Left colon (tissue), 2 donors: ENCODE measurements at regions not wholly inside any gene's neighbourhood (a gene's known extent, or its start where the extent isn't known, plus 50 kb on each side); places are given as distances from the start of the nearest gene placed in this dataset.

Experiments used
- ATAC-seq: fragments of 200-7000 bp; cut with Tn5 transposase; one replicate; pipeline ENCODE4 v1.9.1; 2020; ENCODE audit warnings: mild to moderate bottlenecking, moderate library complexity
- DNase-seq, 2 donors: peaks; one replicate each; pipeline ENCODE4 v3.0.0-alpha.2; 2020
- intact Hi-C, 2 donors: fragments of 100-400 bp; cut with DNase I in 1 of 2; cut with micrococcal nuclease in 1 of 2; formaldehyde crosslinking; loops; one replicate each; pipeline versions ENCODE4 v1.11.2 to v1.14.0; 2022; cut with DNase I, micrococcal nuclease
- donor health status: DM: no; HTN: no; CAD: no.
- donor health status: DM: yes; HTN: yes; CAD: no.

- ATAC-seq (no peak), DNase-seq (no peak)
- intact Hi-C loops: no loop called here
These were observed 377.4 kb upstream of the RUNX1 start for GRCh38 chr21:35426469-35426868.

- DNase-seq (no peak), ATAC-seq (no peak)
- intact Hi-C loops: no loop called here
These were observed 375.0 kb upstream of the RUNX1 start for GRCh38 chr21:35424122-35424521.

- intact Hi-C loops: no loop called here
- no peak for ATAC-seq
These were observed 374.6 kb upstream of the RUNX1 start for GRCh38 chr21:35423709-35424108.

GRCh38 chr21:35422011-35422410 lies 372.9 kb upstream of the RUNX1 start:
- DNase-seq (no peak), ATAC-seq (no peak)
- intact Hi-C loops: no loop called here

More at GRCh38 chr21:35423709-35424108, 374.6 kb upstream of the RUNX1 start:
- no peak for DNase-seq

GRCh38 chr21:35421221-35421620 lies 372.1 kb upstream of the RUNX1 start:
- no peak for DNase-seq
- ATAC-seq: no peak
- intact Hi-C loops: no loop called here

- DNase-seq (no peak), ATAC-seq (no peak)
- intact Hi-C loops: no loop called here
These were observed 371.6 kb upstream of the RUNX1 start for GRCh38 chr21:35420656-35421055.

- no peak for DNase-seq
- ATAC-seq: no peak
- intact Hi-C loops: no loop called here
These were observed 368.7 kb upstream of the RUNX1 start for GRCh38 chr21:35417762-35418161.

GRCh38 chr21:35416866-35417489 lies 367.9 kb upstream of the RUNX1 start:
- ATAC-seq: no peak
- intact Hi-C loops: no loop called here
- no peak for DNase-seq

GRCh38 chr21:35414507-35415139 lies 365.5 kb upstream of the RUNX1 start:
- intact Hi-C loops: no loop called here
- no peak for ATAC-seq
- no peak for DNase-seq

GRCh38 chr21:35414056-35414455 lies 365.0 kb upstream of the RUNX1 start:
- no peak for DNase-seq
- ATAC-seq: no peak
- intact Hi-C loops: no loop called here

- ATAC-seq: no peak
These were observed 363.1 kb upstream of the RUNX1 start for GRCh38 chr21:35412231-35412630.

GRCh38 chr21:35411434-35411833 lies 362.3 kb upstream of the RUNX1 start:
- intact Hi-C loops: no loop called here
- no peak for DNase-seq
- ATAC-seq: no peak

More at GRCh38 chr21:35412231-35412630, 363.1 kb upstream of the RUNX1 start:
- intact Hi-C loops: no loop called here
- DNase-seq: no peak

- DNase-seq: no peak
- intact Hi-C loops: no loop called here
- ATAC-seq: no peak
These were observed 361.6 kb upstream of the RUNX1 start for GRCh38 chr21:35410656-35411055.

- no peak for DNase-seq
- no peak for ATAC-seq
- intact Hi-C loops: no loop called here
These were observed 361.0 kb upstream of the RUNX1 start for GRCh38 chr21:35410123-35410522.

GRCh38 chr21:35408401-35408800 lies 359.3 kb upstream of the RUNX1 start:
- no peak for DNase-seq
- intact Hi-C loops: loop anchor here in 1 of 2 donors (10.0 kb wide), 1 partner anchor 664 kb away; no protein-coding TSS in a partner anchor
- no peak for ATAC-seq

- no peak for ATAC-seq
These were observed 357.5 kb upstream of the RUNX1 start for GRCh38 chr21:35406635-35407034.

GRCh38 chr21:35405981-35406380 lies 356.9 kb upstream of the RUNX1 start:
- intact Hi-C loops: loop anchor here in 1 of 2 donors (10.0 kb wide), 1 partner anchor 661 kb away; no protein-coding TSS in a partner anchor
- ATAC-seq (no peak), DNase-seq (no peak)

More at GRCh38 chr21:35406635-35407034, 357.5 kb upstream of the RUNX1 start:
- DNase-seq: no peak
- intact Hi-C loops: loop anchor here in 1 of 2 donors (10.0 kb wide), 1 partner anchor 662 kb away; no protein-coding TSS in a partner anchor

- DNase-seq (no peak), ATAC-seq (no peak)
- intact Hi-C loops: loop anchor here in 1 of 2 donors (5.0 to 10.0 kb wide), 2 partner anchors 512 to 659 kb away; no protein-coding TSS in a partner anchor
These were observed 355.1 kb upstream of the RUNX1 start for GRCh38 chr21:35404247-35404646.

- intact Hi-C loops: loop anchor here in 1 of 2 donors (5.0 to 10.0 kb wide), 2 partner anchors 510 to 657 kb away; no protein-coding TSS in a partner anchor
- DNase-seq (no peak), ATAC-seq (no peak)
These were observed 353.0 kb upstream of the RUNX1 start for GRCh38 chr21:35402061-35402460.

- ATAC-seq (no peak), DNase-seq (no peak)
- intact Hi-C loops: loop anchor here in 1 of 2 donors (5.0 to 10.0 kb wide), 2 partner anchors 509 to 657 kb away; no protein-coding TSS in a partner anchor
These were observed 352.4 kb upstream of the RUNX1 start for GRCh38 chr21:35401476-35401875.
